ENCODE measurements at regions not wholly inside any gene's neighbourhood (a gene's known extent, or its start where the extent isn't known, plus 50 kb on each side); places are given as distances from the start of the nearest gene placed in this dataset.
"Not testable (repeated sequence)": the region's sequence is repeated elsewhere in the genome, so short reads cannot be mapped to it uniquely, and the experiment has no call there.

DNA sequence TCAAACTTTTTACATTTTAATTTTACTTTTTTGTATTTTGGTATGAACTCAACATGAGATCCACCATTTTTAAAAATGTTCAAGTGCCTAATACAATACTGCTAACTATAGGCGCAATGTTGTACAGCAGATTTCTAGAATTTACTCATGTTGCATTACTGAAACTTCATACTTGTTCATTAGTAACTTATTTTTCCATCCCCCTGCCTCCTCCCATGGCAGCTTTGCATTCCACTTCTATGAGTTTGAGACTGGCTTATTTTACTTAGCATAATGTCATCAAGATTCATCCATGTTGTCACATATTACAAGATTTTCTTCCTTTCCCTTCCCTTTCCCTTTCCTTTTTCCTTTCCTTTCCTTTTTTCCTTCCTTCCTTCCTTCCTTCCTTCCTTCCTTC, 825.9 kb downstream of the SLC16A7 start:
- POLR2A ChIA-PET: no interaction called here
- CTCF ChIA-PET: no interaction called here

DNA sequence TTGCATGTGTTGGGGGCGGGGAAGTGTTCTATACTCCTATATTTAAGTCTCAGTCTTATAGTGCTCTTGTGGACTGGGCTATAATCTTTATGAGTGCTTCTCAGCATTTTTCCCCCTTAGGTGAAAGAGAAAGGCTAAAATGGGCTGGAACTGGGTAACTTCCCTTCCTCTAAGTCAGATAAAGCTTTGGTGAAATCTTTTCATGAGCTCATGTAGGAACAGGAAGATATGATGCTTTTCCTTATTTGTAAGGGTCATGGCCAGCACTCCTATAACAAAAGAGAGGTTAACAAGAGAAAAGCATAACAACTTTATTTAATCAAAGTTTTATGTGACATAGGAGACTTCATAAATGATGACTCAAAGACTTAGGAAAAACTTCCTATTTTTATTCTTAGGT, 841.5 kb downstream of the SLC16A7 start:
- POLR2A ChIA-PET: no interaction called here
- CTCF ChIA-PET: no interaction called here

DNA sequence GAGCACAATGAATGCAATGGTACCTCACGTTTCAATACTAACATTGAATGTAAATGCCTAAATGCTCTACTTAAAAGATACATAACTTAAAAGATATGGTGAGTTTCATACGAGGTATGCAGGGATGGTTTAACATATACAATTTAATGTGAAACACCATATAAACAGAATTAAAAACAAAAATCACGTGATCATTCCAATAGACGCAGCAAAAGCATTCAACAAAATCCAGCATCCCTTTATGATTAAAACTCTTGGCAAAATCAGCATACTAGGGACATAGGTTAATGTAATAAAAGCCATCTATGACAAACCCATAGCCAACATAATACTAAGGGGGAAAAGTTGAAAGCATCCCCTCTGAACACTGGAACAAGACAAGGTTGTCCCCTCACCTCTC, 845.7 kb downstream of the SLC16A7 start:
- CTCF ChIA-PET: no interaction called here
- POLR2A ChIA-PET: no interaction called here

DNA sequence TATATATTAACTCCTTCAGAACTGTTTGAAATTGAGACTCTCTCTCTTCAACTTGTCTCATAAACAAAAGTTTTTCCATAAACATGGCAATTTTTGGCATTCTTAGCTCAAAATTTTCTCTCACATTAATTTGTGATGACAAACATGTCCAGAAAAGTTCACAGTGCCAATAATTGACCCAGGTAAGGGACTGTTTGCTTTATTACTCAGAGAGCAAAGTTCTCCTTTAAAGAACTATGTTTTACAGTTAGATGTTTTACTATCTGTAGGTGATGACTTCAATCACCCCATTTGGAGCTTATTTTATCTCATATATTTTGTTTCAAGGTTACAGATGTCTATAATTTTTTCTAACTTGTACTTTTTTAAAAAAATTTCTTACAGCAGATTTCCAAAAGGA, 855.6 kb downstream of the SLC16A7 start:
- CTCF ChIA-PET: no interaction called here
- POLR2A ChIA-PET: no interaction called here

DNA sequence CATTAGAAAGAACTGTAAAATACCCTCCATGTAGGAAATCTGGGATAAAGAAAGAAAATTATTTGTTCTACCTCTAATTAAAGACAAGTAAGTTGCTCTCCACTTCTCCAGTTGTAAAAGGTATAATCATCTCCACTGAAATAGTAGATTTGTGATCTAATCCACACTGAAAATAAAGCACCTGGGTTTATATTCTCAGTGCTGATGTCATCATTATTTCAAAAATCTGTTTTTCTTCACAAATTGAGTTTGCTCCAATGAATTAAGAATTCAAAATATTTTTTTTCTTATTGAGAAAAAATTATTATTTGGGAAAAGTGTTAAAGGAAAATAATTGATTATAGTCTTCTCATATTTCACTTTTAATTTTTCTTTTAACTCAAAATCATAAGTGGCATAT, 869.2 kb downstream of the SLC16A7 start:
- ChIA-PET POLR2A (no interaction called here), CTCF (no interaction called here)

- ChIA-PET POLR2A (no interaction called here), CTCF (no interaction called here)
Observed at GRCh38 chr12:60468546-60468945, 872.7 kb downstream of the SLC16A7 start.

- ChIA-PET CTCF (no interaction called here), POLR2A (no interaction called here)
Observed at GRCh38 chr12:60475825-60476224, 880.0 kb downstream of the SLC16A7 start.

DNA sequence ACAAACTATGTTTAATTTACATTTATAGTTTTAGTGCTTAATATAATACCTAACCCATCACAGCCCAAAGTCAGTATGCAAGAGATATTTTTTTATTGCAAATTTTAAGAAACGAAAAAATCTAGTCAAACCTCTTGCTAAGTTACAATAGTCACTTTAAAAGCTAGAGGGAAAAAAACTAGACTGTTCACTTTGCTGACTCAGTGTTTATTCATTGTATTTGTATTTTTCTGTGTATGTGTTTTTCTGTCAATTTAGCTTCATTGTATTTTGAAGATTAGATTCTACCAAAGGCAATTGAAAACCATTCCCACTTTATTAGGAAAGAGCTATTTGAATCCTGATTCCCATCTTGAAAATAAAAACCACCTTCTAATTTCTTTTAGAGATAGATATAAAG, 891.5 kb downstream of the SLC16A7 start:
- CTCF ChIA-PET: no interaction called here
- POLR2A ChIA-PET: no interaction called here

DNA sequence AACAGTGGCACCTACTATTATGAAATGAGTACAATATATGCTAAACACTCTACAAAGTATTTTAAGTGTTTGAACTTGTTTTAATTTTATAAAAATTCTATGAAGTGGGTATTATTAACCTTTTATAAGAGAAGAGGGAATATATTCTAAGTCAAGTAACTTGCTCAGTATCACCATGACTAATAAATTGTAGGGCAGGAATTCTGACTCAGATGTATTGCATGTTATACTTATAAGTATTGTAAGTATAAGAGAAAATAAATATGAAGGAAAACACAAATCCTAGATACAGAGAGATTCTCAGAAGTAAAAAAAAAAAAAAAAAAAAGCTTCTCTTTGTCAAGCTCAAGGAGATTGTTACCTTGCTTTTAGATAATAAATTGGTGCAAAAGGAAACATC, 893.2 kb downstream of the SLC16A7 start:
- ChIA-PET POLR2A (no interaction called here), CTCF (no interaction called here)

DNA sequence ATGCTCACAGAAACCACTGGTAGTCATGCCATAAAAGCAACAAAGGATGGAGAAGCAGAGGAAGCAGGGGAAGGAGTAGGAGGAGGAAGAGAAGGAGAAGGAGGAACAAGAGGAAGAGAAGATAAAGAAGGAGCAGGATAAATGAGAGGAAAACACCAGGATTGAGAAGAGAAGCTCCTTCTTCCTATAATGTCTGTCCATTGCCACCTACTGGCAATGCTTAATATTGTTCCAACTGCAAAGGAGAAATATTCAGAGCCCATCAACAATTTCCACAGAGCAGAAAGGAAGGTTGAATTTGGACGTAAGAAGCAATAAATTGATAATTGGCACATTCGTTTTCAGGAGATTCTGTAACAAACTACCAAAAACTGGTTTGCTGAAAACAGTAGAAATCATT, 898.4 kb downstream of the SLC16A7 start:
- POLR2A ChIA-PET: no interaction called here
- CTCF ChIA-PET: no interaction called here

- ChIA-PET POLR2A (no interaction called here), CTCF (no interaction called here)
Observed at GRCh38 chr12:60498656-60499055, 902.8 kb downstream of the SLC16A7 start.

GRCh38 chr12:60501124-60501729, 905.4 kb downstream of the SLC16A7 start:
- POLR2A ChIA-PET: no interaction called here
- CTCF ChIA-PET: no interaction called here

- POLR2A ChIA-PET: no interaction called here
- CTCF ChIA-PET: no interaction called here
Observed at GRCh38 chr12:60522684-60523400, 927.0 kb downstream of the SLC16A7 start.

DNA sequence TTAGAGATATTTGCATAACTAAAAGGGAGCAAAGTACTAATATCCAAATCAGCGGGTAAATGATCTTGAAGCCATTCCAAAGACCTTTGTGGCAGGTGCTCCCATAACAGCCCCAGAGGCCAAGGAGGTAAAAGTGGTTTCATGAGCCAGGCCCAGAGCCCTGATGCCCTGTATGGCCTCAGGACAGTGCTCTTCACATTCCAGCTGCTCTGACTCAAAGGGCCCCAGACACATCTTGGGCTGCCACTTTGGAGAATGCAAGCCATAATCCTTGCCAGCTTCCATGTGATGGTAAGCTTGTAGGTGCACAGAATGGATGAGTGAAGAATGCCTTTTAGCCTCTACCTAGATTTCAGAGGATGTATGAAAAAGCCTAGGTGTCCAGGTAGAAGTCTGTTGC, 933.4 kb downstream of the SLC16A7 start:
- ChIA-PET POLR2A (no interaction called here), CTCF (no interaction called here)

GRCh38 chr12:60529723-60530122, 933.9 kb downstream of the SLC16A7 start:
- ChIA-PET CTCF (no interaction called here), POLR2A (no interaction called here)

- CTCF ChIA-PET: no interaction called here
- POLR2A ChIA-PET: no interaction called here
Observed at GRCh38 chr12:60535363-60535762, 939.5 kb downstream of the SLC16A7 start.

DNA sequence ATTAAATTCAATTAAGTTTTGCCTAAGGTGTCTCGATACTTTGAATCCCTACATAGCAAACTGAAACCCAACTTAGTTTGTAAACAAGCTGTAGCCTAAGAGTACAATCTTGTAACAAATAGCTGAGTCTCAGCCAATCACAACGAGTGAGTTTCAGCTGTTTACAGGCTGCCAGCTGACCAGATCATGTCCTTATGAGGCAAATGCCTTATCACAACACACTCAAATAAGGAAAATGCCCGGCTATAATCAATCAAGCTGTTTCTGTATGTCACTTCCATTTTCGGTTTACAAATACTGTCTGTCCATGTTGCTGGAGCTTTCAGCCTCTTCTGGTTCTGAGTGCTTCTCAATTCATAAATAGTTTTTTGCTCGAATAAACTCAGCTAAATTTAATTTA, 943.8 kb downstream of the SLC16A7 start:
- ChIA-PET CTCF (no interaction called here), POLR2A (no interaction called here)

- CTCF ChIA-PET: no interaction called here
Observed at GRCh38 chr12:60568914-60569313, 973.1 kb downstream of the SLC16A7 start.

DNA sequence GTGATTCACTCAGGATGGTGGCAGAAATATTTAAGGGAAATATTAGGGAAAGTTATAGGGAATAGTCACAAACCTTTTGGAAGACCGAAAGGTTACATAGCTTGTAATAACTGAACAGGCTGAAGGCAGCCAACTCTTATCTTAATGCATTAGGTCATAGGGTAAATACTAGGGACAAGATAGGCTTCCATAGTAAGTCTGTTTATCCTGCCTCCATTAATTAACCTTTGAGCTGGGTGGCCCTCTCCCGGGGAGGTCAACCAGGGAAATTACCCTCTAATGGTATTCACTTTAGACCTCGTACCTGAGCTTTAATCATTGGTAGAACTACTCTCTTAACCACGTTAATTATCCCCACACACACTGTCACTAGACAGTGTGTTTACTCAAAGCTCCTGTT, 981.8 kb downstream of the SLC16A7 start:
- CTCF ChIA-PET: no interaction called here
- POLR2A ChIA-PET: no interaction called here

More at GRCh38 chr12:60568914-60569313, 973.1 kb downstream of the SLC16A7 start:
- POLR2A ChIA-PET: no interaction called here

DNA sequence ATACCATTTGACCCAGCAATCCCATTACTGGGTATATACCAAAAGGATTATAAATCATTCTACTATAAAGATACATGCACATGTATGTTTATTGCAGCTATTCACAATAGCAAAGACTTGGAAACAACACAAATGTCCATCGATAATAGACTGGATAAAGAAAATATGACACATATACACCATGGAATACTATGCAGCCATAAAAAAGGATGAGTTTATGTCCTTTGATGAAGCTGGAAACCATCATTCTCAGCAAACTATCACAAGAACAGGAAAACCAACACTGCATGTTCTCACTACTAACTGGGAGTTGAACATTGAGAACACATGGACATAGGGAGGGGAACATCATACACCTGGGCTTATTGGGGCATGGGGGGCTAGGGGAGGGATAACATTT, 991.8 kb downstream of the SLC16A7 start:
- CTCF ChIA-PET: not testable (repeated sequence)

GRCh38 chr12:60594035-60594711, 998.3 kb downstream of the SLC16A7 start:
- ChIA-PET POLR2A (no interaction called here), CTCF (no interaction called here)

More for the DNA sequence above, 991.8 kb downstream of the SLC16A7 start:
- POLR2A ChIA-PET: not testable (repeated sequence)

GRCh38 chr12:60602601-60603000, 1006.8 kb downstream of the SLC16A7 start:
- ChIA-PET POLR2A (no interaction called here), CTCF (no interaction called here)

All from activated CD8-positive, alpha-beta memory T cell treated with anti-CD3 and anti-CD28 coated beads for 36 hours (primary cell).